Activated naive CD8-positive, alpha-beta T cell treated with anti-CD3 and anti-CD28 coated beads for 36 hours (primary cell): ENCODE measurements at regions not wholly inside any gene's neighbourhood (a gene's known extent, or its start where the extent isn't known, plus 50 kb on each side); places are given as distances from the start of the nearest gene placed in this dataset.
"Not testable (repeated sequence)": the region's sequence is repeated elsewhere in the genome, so short reads cannot be mapped to it uniquely, and the experiment has no call there.

Source experiments
- DNase-seq: peaks from one replicate; pipeline ENCODE4 v3.0.0; 2021
- H3K27ac Mint-ChIP-seq: one replicate; pipeline ENCODE4 v1.8.0; 2022; ENCODE audit warnings: mild to moderate bottlenecking, moderate library complexity, mixed read lengths
- H3K27me3 Mint-ChIP-seq: one replicate; pipeline ENCODE4 v1.8.0; 2022; ENCODE audit warnings: mild to moderate bottlenecking, mixed read lengths
- H3K36me3 Mint-ChIP-seq: one replicate; pipeline ENCODE4 v1.8.0; 2021; ENCODE audit warnings: mild to moderate bottlenecking, mixed read lengths
- H3K4me1 Mint-ChIP-seq: one replicate; pipeline ENCODE4 v1.8.0; 2021; ENCODE audit warnings: mixed read lengths
- H3K4me3 Mint-ChIP-seq: one replicate; pipeline ENCODE4 v1.8.0; 2022; ENCODE audit warnings: mild to moderate bottlenecking, moderate library complexity, mixed read lengths
- H3K9me3 Mint-ChIP-seq: one replicate; pipeline ENCODE4 v1.8.0; 2022; ENCODE audit warnings: mixed read lengths

- no peak for DNase-seq
- H3K4me3 Mint-ChIP-seq, result no peak overlapping the region
- no peaks in the 10 kb centered on the region for H3K9me3 Mint-ChIP-seq
- H3K27ac Mint-ChIP-seq, result no peak overlapping the region
- H3K27me3 Mint-ChIP-seq, result no peaks in the 10 kb centered on the region
- H3K4me1 Mint-ChIP-seq, result no peaks in the 10 kb centered on the region
- H3K36me3 Mint-ChIP-seq, result no peaks in the 10 kb centered on the region
Measured at GRCh38 chr9:31916591-31917241, 467.7 kb upstream of the ACO1 start.

DNA sequence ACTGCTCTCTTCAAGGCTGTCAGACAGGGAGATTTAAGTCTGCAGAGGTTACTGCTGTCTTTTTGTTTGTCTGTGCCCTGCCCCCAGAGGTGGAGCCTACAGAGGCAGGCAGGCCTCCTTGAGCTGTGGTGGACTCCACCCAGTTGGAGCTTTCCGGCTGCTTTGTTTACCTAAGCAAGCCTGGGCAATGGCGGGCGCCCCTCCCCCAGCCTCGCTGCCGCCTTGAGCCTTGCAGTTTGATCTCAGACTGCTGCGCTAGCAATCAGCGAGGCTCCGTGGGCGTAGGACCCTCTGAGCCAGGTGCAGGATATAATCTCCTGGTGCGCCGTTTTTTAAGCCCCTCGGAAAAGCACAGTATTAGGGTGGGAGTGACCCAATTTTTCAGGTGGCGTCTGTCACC is 446.7 kb upstream of the ACO1 start:
- not testable (repeated sequence) for DNase-seq, H3K4me3 Mint-ChIP-seq, H3K36me3 Mint-ChIP-seq, H3K4me1 Mint-ChIP-seq, H3K9me3 Mint-ChIP-seq, H3K27me3 Mint-ChIP-seq, H3K27ac Mint-ChIP-seq

DNA sequence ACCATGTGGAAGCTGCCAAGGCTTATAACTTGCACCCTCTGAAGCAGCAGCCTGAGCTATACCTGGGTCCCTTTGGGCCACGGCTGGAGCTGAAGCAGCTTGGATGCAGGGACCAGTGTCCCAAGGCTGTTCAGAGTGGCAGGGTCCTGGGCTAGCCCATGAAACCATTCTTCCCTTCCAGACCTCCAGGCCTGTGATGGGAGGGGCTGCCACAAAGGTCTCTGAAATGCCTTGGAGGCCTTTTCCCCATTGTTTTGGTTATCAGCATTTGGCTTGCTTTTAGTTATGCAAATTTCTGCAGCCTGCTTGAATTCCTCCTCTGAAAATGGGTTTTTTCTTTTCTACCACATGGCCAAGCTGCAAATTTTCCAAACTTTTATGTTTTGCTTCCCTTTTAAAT is 433.7 kb upstream of the ACO1 start:
- Mint-ChIP-seq H3K27ac (no peak overlapping the region), H3K36me3 (no peaks in the 10 kb centered on the region), H3K9me3 (no peaks in the 10 kb centered on the region), H3K27me3 (no peaks in the 10 kb centered on the region), H3K4me1 (no peaks in the 10 kb centered on the region), H3K4me3 (no peak overlapping the region)
- no peak for DNase-seq

- H3K4me3 Mint-ChIP-seq, result no peak overlapping the region
- no peaks in the 10 kb centered on the region for H3K4me1 Mint-ChIP-seq
- no peaks in the 10 kb centered on the region for H3K27me3 Mint-ChIP-seq
- no peaks in the 10 kb centered on the region for H3K36me3 Mint-ChIP-seq
- H3K9me3 Mint-ChIP-seq, result peaks cover 31% of the 10 kb centered on the region
- no peak for DNase-seq
- no peak overlapping the region for H3K27ac Mint-ChIP-seq
Measured at GRCh38 chr9:31958572-31958971, 425.9 kb upstream of the ACO1 start.

- Mint-ChIP-seq H3K36me3 (no peaks in the 10 kb centered on the region), H3K27ac (no peak overlapping the region), H3K27me3 (no peaks in the 10 kb centered on the region), H3K4me1 (no peaks in the 10 kb centered on the region), H3K9me3 (peaks cover 3% of the 10 kb centered on the region), H3K4me3 (no peak overlapping the region)
- DNase-seq, result no peak
Measured at GRCh38 chr9:31969552-31969951, 414.9 kb upstream of the ACO1 start.

DNA sequence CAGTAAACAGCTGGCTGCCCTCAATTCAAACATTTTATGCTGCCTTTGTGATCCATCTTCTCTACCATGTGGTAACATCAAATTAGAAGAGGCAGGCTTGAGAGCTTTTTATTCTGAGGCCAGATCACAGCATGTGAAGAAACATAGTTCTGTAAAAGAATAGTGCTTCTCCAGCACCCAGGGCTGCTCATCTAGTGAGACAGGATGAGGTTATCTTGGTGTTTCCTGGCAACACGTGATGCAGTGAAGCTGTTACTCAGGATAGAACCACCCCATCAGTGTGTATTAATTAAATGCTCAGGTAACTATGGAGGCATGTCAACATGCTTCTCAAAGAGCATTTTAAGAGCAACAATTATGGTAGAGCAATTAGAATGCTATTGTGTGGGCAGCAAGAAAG is 400.5 kb upstream of the ACO1 start:
- Mint-ChIP-seq H3K4me1 (no peaks in the 10 kb centered on the region), H3K36me3 (peaks cover 4% of the 10 kb centered on the region), H3K9me3 (peaks cover 21% of the 10 kb centered on the region), H3K27me3 (no peaks in the 10 kb centered on the region), H3K27ac (no peak overlapping the region), H3K4me3 (no peak overlapping the region)
- no peak for DNase-seq

- no peak for DNase-seq
- H3K36me3 Mint-ChIP-seq, result no peaks in the 10 kb centered on the region
- no peak overlapping the region for H3K4me3 Mint-ChIP-seq
- no peaks in the 10 kb centered on the region for H3K4me1 Mint-ChIP-seq
- no peaks in the 10 kb centered on the region for H3K27me3 Mint-ChIP-seq
- H3K27ac Mint-ChIP-seq, result no peak overlapping the region
- H3K9me3 Mint-ChIP-seq, result peaks cover 5% of the 10 kb centered on the region
Measured at GRCh38 chr9:31996331-31996730, 388.1 kb upstream of the ACO1 start.

DNA sequence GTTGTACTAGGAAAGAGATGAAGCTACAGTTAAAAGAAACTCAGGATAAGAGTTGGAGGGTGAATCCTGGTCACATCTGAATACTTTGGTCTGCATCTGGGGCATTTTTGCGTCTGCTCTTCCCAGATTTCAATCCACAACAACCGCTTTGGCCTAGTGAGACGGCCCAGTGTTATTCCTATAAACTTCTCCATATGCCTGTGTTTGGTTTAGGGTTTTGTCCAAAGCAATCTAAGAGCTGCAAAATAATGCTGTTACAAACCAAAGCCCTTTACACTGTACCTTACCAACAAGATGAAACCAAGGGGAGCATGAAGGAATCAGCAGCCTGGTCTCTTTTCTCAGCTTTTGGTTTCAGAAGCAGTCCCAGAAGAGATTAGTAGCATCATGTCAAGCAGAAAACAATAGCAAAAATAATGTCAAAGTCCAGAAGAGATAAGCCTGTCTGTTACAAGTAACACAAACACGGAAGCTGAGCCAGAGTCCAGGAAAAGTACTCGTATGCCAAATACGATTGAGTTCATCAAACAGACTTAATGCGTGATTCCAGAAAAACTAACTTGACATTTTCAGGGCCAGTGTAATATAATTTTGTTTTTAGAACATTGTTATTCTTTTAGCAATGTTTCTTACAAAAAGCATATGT is 379.9 kb upstream of the ACO1 start:
- no peak for DNase-seq
- H3K27me3 Mint-ChIP-seq, result no peaks in the 10 kb centered on the region
- H3K36me3 Mint-ChIP-seq, result no peaks in the 10 kb centered on the region
- no peaks in the 10 kb centered on the region for H3K4me1 Mint-ChIP-seq
- H3K27ac Mint-ChIP-seq, result no peak overlapping the region
- H3K4me3 Mint-ChIP-seq, result no peak overlapping the region
- H3K9me3 Mint-ChIP-seq, result no peaks in the 10 kb centered on the region

DNA sequence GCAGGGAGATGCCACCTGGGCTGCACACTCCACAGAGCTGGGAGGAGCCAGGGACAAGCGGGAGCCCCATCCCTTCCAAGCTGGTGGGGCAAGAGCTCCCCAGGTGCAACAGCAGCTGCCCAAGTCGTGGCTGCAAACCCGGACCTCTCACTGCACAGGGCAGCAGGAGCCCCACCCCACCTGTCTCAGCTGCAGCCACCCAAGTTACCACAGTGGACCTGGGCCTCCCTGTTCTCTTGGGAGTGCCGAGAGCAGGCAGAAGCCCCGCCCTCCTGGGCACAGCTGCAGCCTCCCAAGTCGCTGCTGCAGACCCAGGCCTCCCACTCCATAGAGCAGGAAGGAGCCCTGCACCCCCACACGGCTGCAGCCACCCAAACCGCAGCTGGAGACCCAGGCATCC is 374.1 kb upstream of the ACO1 start:
- no peak for DNase-seq
- H3K27me3 Mint-ChIP-seq, result no peaks in the 10 kb centered on the region
- H3K36me3 Mint-ChIP-seq, result no peaks in the 10 kb centered on the region
- no peak overlapping the region for H3K4me3 Mint-ChIP-seq
- H3K27ac Mint-ChIP-seq, result no peak overlapping the region
- H3K4me1 Mint-ChIP-seq, result no peaks in the 10 kb centered on the region
- no peaks in the 10 kb centered on the region for H3K9me3 Mint-ChIP-seq

GRCh38 chr9:32011049-32011448 is 373.4 kb upstream of the ACO1 start:
- Mint-ChIP-seq H3K9me3 (no peaks in the 10 kb centered on the region), H3K4me3 (no peak overlapping the region), H3K27me3 (no peaks in the 10 kb centered on the region), H3K36me3 (no peaks in the 10 kb centered on the region), H3K27ac (no peak overlapping the region), H3K4me1 (no peaks in the 10 kb centered on the region)
- DNase-seq, result no peak

- H3K27ac Mint-ChIP-seq, result no peak overlapping the region
- no peaks in the 10 kb centered on the region for H3K27me3 Mint-ChIP-seq
- H3K4me1 Mint-ChIP-seq, result no peaks in the 10 kb centered on the region
- no peak overlapping the region for H3K4me3 Mint-ChIP-seq
- DNase-seq, result no peak
- H3K9me3 Mint-ChIP-seq, result no peaks in the 10 kb centered on the region
- H3K36me3 Mint-ChIP-seq, result no peaks in the 10 kb centered on the region
Measured at GRCh38 chr9:32015795-32016194, 368.6 kb upstream of the ACO1 start.

DNA sequence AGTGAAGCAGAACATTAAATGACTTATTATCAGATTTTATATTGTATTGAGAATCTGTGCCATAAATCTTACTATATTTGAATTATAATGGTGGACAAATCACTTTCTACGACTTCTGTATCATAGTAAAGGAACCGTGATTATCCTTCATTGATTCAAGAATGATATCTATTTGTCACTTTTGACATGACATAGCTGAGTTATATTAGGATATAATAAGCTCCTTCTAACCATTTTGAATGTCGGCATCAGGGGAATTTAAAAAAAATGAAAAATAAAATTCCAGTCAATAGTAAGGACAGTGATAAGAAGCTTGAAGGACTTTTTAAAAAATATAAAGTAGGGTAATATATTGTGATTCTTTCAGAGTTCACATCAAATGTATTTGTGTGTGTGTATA is 338.9 kb upstream of the ACO1 start:
- no peaks in the 10 kb centered on the region for H3K4me1 Mint-ChIP-seq
- no peak for DNase-seq
- H3K27ac Mint-ChIP-seq, result no peak overlapping the region
- peaks cover 2% of the 10 kb centered on the region for H3K9me3 Mint-ChIP-seq
- no peaks in the 10 kb centered on the region for H3K27me3 Mint-ChIP-seq
- H3K4me3 Mint-ChIP-seq, result no peak overlapping the region
- no peaks in the 10 kb centered on the region for H3K36me3 Mint-ChIP-seq

- no peaks in the 10 kb centered on the region for H3K4me1 Mint-ChIP-seq
- DNase-seq, result no peak
- no peaks in the 10 kb centered on the region for H3K36me3 Mint-ChIP-seq
- no peaks in the 10 kb centered on the region for H3K9me3 Mint-ChIP-seq
- no peak overlapping the region for H3K27ac Mint-ChIP-seq
- H3K4me3 Mint-ChIP-seq, result no peak overlapping the region
- H3K27me3 Mint-ChIP-seq, result no peaks in the 10 kb centered on the region
Measured at GRCh38 chr9:32067261-32067660, 317.2 kb upstream of the ACO1 start.

DNA sequence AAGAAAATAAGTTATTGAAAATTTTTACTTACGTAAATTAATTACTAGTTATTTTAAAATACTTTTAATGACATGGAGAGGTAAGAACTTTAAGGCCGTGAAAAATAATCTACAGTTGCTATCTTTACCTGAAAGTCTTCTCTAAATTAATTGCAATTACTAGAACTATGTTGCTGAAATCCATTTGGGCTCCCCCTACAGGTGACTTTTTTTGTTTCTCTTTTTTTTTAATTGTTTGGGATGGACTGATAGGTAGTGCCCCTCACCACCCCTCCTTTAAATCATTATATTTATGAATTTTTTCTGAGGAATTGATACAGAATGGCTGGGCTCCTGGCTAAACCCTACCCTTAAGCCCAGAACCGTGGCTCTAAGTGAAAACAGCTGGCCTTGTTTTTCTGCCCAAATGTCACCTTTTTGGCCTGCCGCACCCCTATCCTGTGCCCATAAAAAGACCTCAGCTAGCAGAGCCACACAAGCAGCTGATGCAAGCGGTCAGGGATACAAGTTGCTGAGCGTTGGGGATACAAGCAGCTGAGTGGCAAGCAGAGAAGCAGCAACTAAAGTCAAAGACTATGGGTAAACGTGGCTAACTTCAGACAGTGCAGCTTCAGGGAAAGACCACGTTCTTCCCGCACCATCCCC is 315.2 kb upstream of the ACO1 start:
- H3K4me3 Mint-ChIP-seq, result no peak overlapping the region
- no peaks in the 10 kb centered on the region for H3K4me1 Mint-ChIP-seq
- no peak overlapping the region for H3K27ac Mint-ChIP-seq
- H3K27me3 Mint-ChIP-seq, result no peaks in the 10 kb centered on the region
- no peak for DNase-seq
- no peaks in the 10 kb centered on the region for H3K36me3 Mint-ChIP-seq
- H3K9me3 Mint-ChIP-seq, result no peaks in the 10 kb centered on the region

DNA sequence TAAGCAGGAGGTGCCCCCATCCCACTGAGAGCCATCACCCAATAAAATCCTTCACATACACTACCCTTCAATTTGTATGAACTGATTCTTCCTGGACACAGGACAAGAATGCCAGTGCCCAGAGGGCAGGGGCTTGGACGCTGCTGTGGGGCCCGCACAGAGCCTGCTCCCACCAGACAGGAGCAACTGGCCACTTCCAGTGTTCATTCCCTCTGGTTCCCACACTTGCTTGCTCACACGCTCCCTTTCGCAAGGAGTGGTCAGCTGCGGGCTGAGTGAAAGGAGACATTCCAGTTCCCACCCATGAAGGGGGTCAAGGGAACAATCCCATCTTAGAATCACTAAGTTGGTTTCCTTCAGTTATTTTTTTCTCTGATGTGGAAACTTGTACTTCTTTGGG is 314.5 kb upstream of the ACO1 start:
- no peak for DNase-seq
- peaks cover 2% of the 10 kb centered on the region for H3K9me3 Mint-ChIP-seq
- H3K4me3 Mint-ChIP-seq, result no peak overlapping the region
- H3K36me3 Mint-ChIP-seq, result no peaks in the 10 kb centered on the region
- H3K27me3 Mint-ChIP-seq, result no peaks in the 10 kb centered on the region
- no peak overlapping the region for H3K27ac Mint-ChIP-seq
- H3K4me1 Mint-ChIP-seq, result no peaks in the 10 kb centered on the region

DNA sequence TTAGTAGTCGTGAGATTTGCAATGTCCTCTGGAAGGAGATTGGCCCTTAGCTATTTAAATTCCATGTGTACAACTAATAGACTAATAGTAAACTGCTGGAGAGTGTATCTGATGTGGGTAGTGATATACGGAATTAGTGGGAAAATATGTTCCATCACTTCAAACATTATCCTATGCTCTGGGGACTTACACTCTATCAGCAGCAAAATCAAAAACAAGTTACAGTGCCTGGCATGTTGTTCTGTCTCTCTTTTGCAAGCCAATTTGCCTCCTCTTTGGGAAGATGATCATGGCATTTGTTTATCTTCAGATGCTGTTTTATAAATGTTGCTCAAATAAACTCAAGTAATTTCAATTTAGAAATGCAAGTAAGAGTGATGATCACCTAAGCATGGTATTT is 311.9 kb upstream of the ACO1 start:
- DNase-seq, result no peak
- Mint-ChIP-seq H3K27me3 (no peaks in the 10 kb centered on the region), H3K4me1 (no peaks in the 10 kb centered on the region), H3K36me3 (no peaks in the 10 kb centered on the region), H3K4me3 (no peak overlapping the region), H3K27ac (no peak overlapping the region), H3K9me3 (peaks cover 2% of the 10 kb centered on the region)
